ENCODE measurements at regions not wholly inside any gene's neighbourhood (a gene's known extent, or its start where the extent isn't known, plus 50 kb on each side); places are given as distances from the start of the nearest gene placed in this dataset.

DNA sequence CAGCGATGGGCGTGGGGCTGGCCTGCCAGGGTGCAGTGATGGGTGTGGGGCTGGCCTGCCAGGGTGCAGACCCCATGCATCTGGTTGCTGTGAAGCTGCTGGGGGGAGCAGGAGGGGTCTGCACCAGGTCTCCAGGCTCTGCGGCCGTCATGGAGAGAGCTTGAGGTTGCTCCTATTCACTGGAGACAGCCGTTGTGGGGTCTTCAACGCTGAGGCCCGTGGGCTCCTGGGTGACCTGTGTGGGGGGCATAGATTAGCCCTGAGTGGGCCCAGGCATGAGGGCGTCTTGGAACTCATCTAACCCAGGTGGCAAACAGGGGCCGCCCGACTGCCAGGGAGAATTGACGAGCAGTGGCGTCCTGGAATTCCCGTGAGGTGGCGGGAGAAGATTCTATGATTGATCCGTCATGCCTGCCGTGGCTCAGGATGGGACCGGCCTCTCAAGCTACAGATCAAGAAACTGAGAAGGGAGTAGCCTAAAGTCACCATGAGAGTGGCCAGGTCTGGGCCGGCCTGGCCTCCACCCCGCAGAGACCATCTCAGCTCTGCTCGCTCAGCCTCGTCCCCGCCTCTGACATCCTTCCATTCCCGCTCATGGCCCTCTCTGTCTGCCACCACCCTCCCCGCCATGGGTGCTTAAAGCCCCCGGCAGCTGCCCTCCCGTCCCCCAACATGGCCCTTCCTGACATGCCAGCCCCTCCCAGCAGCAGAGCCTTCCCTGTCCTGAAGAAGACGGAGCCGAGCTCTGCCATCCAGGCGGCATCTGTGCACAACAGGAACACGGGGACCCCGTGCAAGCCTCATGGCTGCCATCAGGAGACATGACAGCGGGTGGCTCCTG is 50.7 kb upstream of the ACSF3 start:
- H3K4me3 ChIP-seq (ENCODE audit: low read depth, low read length) = no peak overlapping the region
- TF ChIP-seq, protein P1, sequence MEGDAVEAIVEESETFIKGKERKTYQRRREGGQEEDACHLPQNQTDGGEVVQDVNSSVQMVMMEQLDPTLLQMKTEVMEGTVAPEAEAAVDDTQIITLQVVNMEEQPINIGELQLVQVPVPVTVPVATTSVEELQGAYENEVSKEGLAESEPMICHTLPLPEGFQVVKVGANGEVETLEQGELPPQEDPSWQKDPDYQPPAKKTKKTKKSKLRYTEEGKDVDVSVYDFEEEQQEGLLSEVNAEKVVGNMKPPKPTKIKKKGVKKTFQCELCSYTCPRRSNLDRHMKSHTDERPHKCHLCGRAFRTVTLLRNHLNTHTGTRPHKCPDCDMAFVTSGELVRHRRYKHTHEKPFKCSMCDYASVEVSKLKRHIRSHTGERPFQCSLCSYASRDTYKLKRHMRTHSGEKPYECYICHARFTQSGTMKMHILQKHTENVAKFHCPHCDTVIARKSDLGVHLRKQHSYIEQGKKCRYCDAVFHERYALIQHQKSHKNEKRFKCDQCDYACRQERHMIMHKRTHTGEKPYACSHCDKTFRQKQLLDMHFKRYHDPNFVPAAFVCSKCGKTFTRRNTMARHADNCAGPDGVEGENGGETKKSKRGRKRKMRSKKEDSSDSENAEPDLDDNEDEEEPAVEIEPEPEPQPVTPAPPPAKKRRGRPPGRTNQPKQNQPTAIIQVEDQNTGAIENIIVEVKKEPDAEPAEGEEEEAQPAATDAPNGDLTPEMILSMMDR (IDR thresholded peaks at IDR 0.05; ENCODE audit: low read depth, low read length) = no peak

GRCh38 chr16:89043636-89044417 is 49.8 kb upstream of the ACSF3 start:
- H3K27me3 ChIP-seq = peaks cover 81% of the 10 kb centered on the region
- no peaks in the 10 kb centered on the region for H3K4me1 ChIP-seq
- TF ChIP-seq, protein P1 (IDR thresholded peaks at IDR 0.05; ENCODE audit: low read depth, low read length) = no peak
- no peaks in the 10 kb centered on the region for H3K36me3 ChIP-seq
- peak; percentile 8 for DNase-seq
- no peak overlapping the region for H3K4me3 ChIP-seq (ENCODE audit: low read depth, low read length)
- H3K9me3 ChIP-seq = no peaks in the 10 kb centered on the region

More for the DNA sequence above, 50.7 kb upstream of the ACSF3 start:
- H3K27me3 ChIP-seq = peaks cover 81% of the 10 kb centered on the region
- no peaks in the 10 kb centered on the region for H3K4me1 ChIP-seq
- peak; percentile 12 for DNase-seq
- H3K9me3 ChIP-seq = no peaks in the 10 kb centered on the region
- H3K36me3 ChIP-seq = no peaks in the 10 kb centered on the region
